Smooth muscle cell (in vitro differentiated cells): ENCODE measurements at regions not wholly inside any gene's neighbourhood (a gene's known extent, or its start where the extent isn't known, plus 50 kb on each side); places are given as distances from the start of the nearest gene placed in this dataset.
A peak's percentile ranks its signal among the peaks of the same experiment; 100 is the strongest.

Experiments used
- DNase-seq: peaks from one replicate; lab custom pipeline; 2025; ENCODE audit not compliant: unreplicated experiment; lab: John Stamatoyannopoulos, UW
- H2AFZ ChIP-seq: fragments of 200-600 bp; sonication (generic); 2 replicates; pipeline ENCODE4 v1.6.0; 2016; ENCODE audit warnings: antibody characterized with exemption, low read depth, mild to moderate bottlenecking
- H3F3A ChIP-seq: fragments of 200-600 bp; sonication (generic); 2 replicates; pipeline ENCODE4 v1.6.0; 2017; ENCODE audit warnings: antibody characterized with exemption, low read depth
- H3K27ac ChIP-seq: fragments of 200-600 bp; sonication (generic); 2 replicates; pipeline ENCODE4 v1.5.1; 2016; ENCODE audit warnings: low read depth, mild to moderate bottlenecking
- H3K27me3 ChIP-seq: fragments of 200-600 bp; sonication (generic); 2 replicates; pipeline ENCODE4 v1.6.1; 2016; ENCODE audit warnings: low read depth, mild to moderate bottlenecking
- H3K36me3 ChIP-seq: fragments of 200-600 bp; sonication (generic); 2 replicates; pipeline ENCODE4 v1.5.1; 2016; ENCODE audit warnings: low read depth
- H3K4me1 ChIP-seq: fragments of 200-600 bp; sonication (generic); 2 replicates; pipeline ENCODE4 v1.5.1; 2016; ENCODE audit warnings: low read depth
- H3K4me2 ChIP-seq: fragments of 200-600 bp; sonication (generic); 2 replicates; pipeline ENCODE4 v1.6.0; 2016; ENCODE audit warnings: mild to moderate bottlenecking
- H3K4me3 ChIP-seq: fragments of 200-600 bp; sonication (generic); 2 replicates; pipeline ENCODE4 v1.5.1; 2016; ENCODE audit warnings: mild to moderate bottlenecking
- H3K79me2 ChIP-seq: fragments of 200-600 bp; sonication (generic); 2 replicates; pipeline ENCODE4 v1.6.0; 2016; ENCODE audit warnings: low read depth, mild to moderate bottlenecking
- H3K9ac ChIP-seq: fragments of 200-600 bp; sonication (generic); 2 replicates; pipeline ENCODE4 v1.6.0; 2016; ENCODE audit warnings: low read depth
- H3K9me3 ChIP-seq: fragments of 200-600 bp; sonication (generic); replicated peaks from 2 replicates; pipeline ENCODE4 v1.5.1; 2016; ENCODE audit warnings: low read depth
- H4K20me1 ChIP-seq: fragments of 200-600 bp; sonication (generic); 2 replicates; pipeline ENCODE4 v1.6.0; 2016; ENCODE audit warnings: low read depth
- CTCF ChIP-seq: fragments of 200-600 bp; sonication (generic); IDR thresholded peaks from 2 replicates; pipeline ENCODE4 v1.5.1; 2017; ENCODE audit warnings: borderline replicate concordance, mild to moderate bottlenecking, antibody characterized with exemption; ENCODE audit not compliant: insufficient read depth, poor library complexity, severe bottlenecking
- WGBS: methylation state at CpG from one replicate; pipeline ENCODE4 v1.1.7; 2016; ENCODE audit warnings: low lambda C conversion rate; 5-methylcytosine and 5-hydroxymethylcytosine counted together

- no peak for DNase-seq
- Histone ChIP-seq H3K4me1 (peaks cover 30% of the 10 kb centered on the region), H3K4me2 (peak overlapping the region; percentile 81), H4K20me1 (no peaks in the 10 kb centered on the region), H2AFZ (peak overlapping the region; percentile 60), H3K9me3 (no peaks in the 10 kb centered on the region), H3K27me3 (no peaks in the 10 kb centered on the region), H3K27ac (peak overlapping the region; percentile 97), H3F3A (peaks cover 19% of the 10 kb centered on the region), H3K9ac (no peak overlapping the region), H3K36me3 (no peaks in the 10 kb centered on the region), H3K79me2 (no peaks in the 10 kb centered on the region), H3K4me3 (no peak overlapping the region)
- TF ChIP-seq CTCF, result no peak
- 60% methylated on average over 10 of the region's 10 CpGs for WGBS
Observed at GRCh38 chr16:86201746-86202145, 302.8 kb downstream of the IRF8 start.

- WGBS, result 84% methylated on average over 16 of the region's 16 CpGs
- Histone ChIP-seq H3K27me3 (no peaks in the 10 kb centered on the region), H3K4me3 (no peak overlapping the region), H3K27ac (no peak overlapping the region), H3K9me3 (no peaks in the 10 kb centered on the region), H3K79me2 (no peaks in the 10 kb centered on the region), H3K9ac (no peak overlapping the region), H4K20me1 (no peaks in the 10 kb centered on the region), H3F3A (peaks cover 19% of the 10 kb centered on the region), H2AFZ (no peak overlapping the region), H3K4me1 (peaks cover 30% of the 10 kb centered on the region), H3K4me2 (no peak overlapping the region), H3K36me3 (no peaks in the 10 kb centered on the region)
- no peak for TF ChIP-seq CTCF
- DNase-seq, result no peak
Observed at GRCh38 chr16:86202267-86202666, 303.3 kb downstream of the IRF8 start.

GRCh38 chr16:86202760-86203426, 303.9 kb downstream of the IRF8 start:
- 94% methylated on average over 11 of the region's 11 CpGs for WGBS
- Histone ChIP-seq H3K9ac (no peak overlapping the region), H3K36me3 (no peaks in the 10 kb centered on the region), H4K20me1 (no peaks in the 10 kb centered on the region), H3F3A (peaks cover 19% of the 10 kb centered on the region), H3K79me2 (no peaks in the 10 kb centered on the region), H3K4me3 (no peak overlapping the region), H2AFZ (no peak overlapping the region), H3K27ac (no peak overlapping the region), H3K4me2 (no peak overlapping the region), H3K4me1 (peaks cover 30% of the 10 kb centered on the region), H3K9me3 (no peaks in the 10 kb centered on the region), H3K27me3 (no peaks in the 10 kb centered on the region)
- TF ChIP-seq CTCF, result no peak
- no peak for DNase-seq
